ENCODE measurements at regions not wholly inside any gene's neighbourhood (a gene's known extent, or its start where the extent isn't known, plus 50 kb on each side); places are given as distances from the start of the nearest gene placed in this dataset.
"Not testable (repeated sequence)": the region's sequence is repeated elsewhere in the genome, so short reads cannot be mapped to it uniquely, and the experiment has no call there.

- Histone ChIP-seq H3K27me3 (replicated peaks) (no peaks in the 10 kb centered on the region), H3K36me3 (replicated peaks) (no peaks in the 10 kb centered on the region), H3K27ac (no peak overlapping the region), H3K4me3 (ENCODE audit: low read depth, low read length) (no peak overlapping the region)
- in situ Hi-C loops (cut with HindIII; ENCODE audit: low pct_ligation_motif_present, low sequenced_read_pairs), result no loop called here
- no peak for TF ChIP-seq CTCF (IDR thresholded peaks at IDR 0.05; ENCODE audit: low read depth, low read length, missing control alignments)
- DNase-seq, result no peak
Observed at GRCh38 chr14:105943973-105944602, 417.7 kb downstream of the TMEM121 start.

- H3K27ac ChIP-seq, result no peak overlapping the region
- H3K36me3 ChIP-seq (replicated peaks), result no peaks in the 10 kb centered on the region
- H3K27me3 ChIP-seq (replicated peaks), result no peaks in the 10 kb centered on the region
- peak; percentile 7 for TF ChIP-seq CTCF (IDR thresholded peaks at IDR 0.05; ENCODE audit: low read depth, low read length, missing control alignments)
- in situ Hi-C loops (cut with HindIII; ENCODE audit: low pct_ligation_motif_present, low sequenced_read_pairs), result no loop called here
- DNase-seq, result no peak
- H3K4me3 ChIP-seq (ENCODE audit: low read depth, low read length), result no peak overlapping the region
Observed at GRCh38 chr14:105944632-105945610, 418.5 kb downstream of the TMEM121 start.

- Histone ChIP-seq H3K4me3 (ENCODE audit: low read depth, low read length) (no peak overlapping the region), H3K27ac (no peak overlapping the region), H3K36me3 (replicated peaks) (no peaks in the 10 kb centered on the region), H3K27me3 (replicated peaks) (no peaks in the 10 kb centered on the region)
- no peak for TF ChIP-seq CTCF (IDR thresholded peaks at IDR 0.05; ENCODE audit: low read depth, low read length, missing control alignments)
- no peak for DNase-seq
- in situ Hi-C loops (cut with HindIII; ENCODE audit: low pct_ligation_motif_present, low sequenced_read_pairs), result no loop called here
Observed at GRCh38 chr14:105945896-105946295, 419.5 kb downstream of the TMEM121 start.

- Histone ChIP-seq H3K27ac (no peak overlapping the region), H3K4me3 (ENCODE audit: low read depth, low read length) (no peak overlapping the region), H3K27me3 (replicated peaks) (no peaks in the 10 kb centered on the region), H3K36me3 (replicated peaks) (no peaks in the 10 kb centered on the region)
- in situ Hi-C loops (cut with HindIII; ENCODE audit: low pct_ligation_motif_present, low sequenced_read_pairs), result no loop called here
- no peak for DNase-seq
- TF ChIP-seq CTCF (IDR thresholded peaks at IDR 0.05; ENCODE audit: low read depth, low read length, missing control alignments), result no peak
Observed at GRCh38 chr14:105947599-105947998, 421.2 kb downstream of the TMEM121 start.

- DNase-seq; H3K36me3 ChIP-seq (replicated peaks); in situ Hi-C loops (cut with HindIII; ENCODE audit: low pct_ligation_motif_present, low sequenced_read_pairs); H3K4me3 ChIP-seq (ENCODE audit: low read depth, low read length); H3K27ac ChIP-seq; H3K27me3 ChIP-seq (replicated peaks): not testable (repeated sequence)
Observed at GRCh38 chr14:105948955-105949354, 422.6 kb downstream of the TMEM121 start.

- H3K27ac ChIP-seq; H3K36me3 ChIP-seq (replicated peaks); H3K27me3 ChIP-seq (replicated peaks); in situ Hi-C loops (cut with HindIII; ENCODE audit: low pct_ligation_motif_present, low sequenced_read_pairs); H3K4me3 ChIP-seq (ENCODE audit: low read depth, low read length); DNase-seq: not testable (repeated sequence)
Observed at GRCh38 chr14:105950364-105950892, 424.0 kb downstream of the TMEM121 start.

Measured in brain microvascular endothelial cell (primary cell).